Activated CD4-positive, alpha-beta memory T cell treated with anti-CD3 and anti-CD28 coated beads, Interleukin-2, amount 10 ng/mL, durations not matched to agents 7 days and 5 days (primary cell): ENCODE measurements at regions not wholly inside any gene's neighbourhood (a gene's known extent, or its start where the extent isn't known, plus 50 kb on each side); places are given as distances from the start of the nearest gene placed in this dataset.

Experiments
- CTCF ChIA-PET: fragments of 350-600 bp; sonication (Branson Sonifier 250); formaldehyde crosslinking; loops from one replicate; lab custom pipeline; 2021; ENCODE audit warnings: antibody characterized with exemption, inconsistent platforms; lab: Charles Lee
- POLR2A ChIA-PET: fragments of 350-600 bp; sonication (Branson Sonifier 250); formaldehyde crosslinking; loops from one replicate; lab custom pipeline; 2021; ENCODE audit warnings: antibody characterized with exemption; lab: Charles Lee
- DNase-seq: peaks from one replicate; pipeline ENCODE4 v3.0.0-alpha.2; 2020
- H3K27ac Mint-ChIP-seq: one replicate; pipeline ENCODE4 v1.8.0; 2021; ENCODE audit warnings: mild to moderate bottlenecking, mixed read lengths
- H3K27me3 Mint-ChIP-seq: one replicate; pipeline ENCODE4 v1.8.0; 2021; ENCODE audit warnings: mixed read lengths
- H3K36me3 Mint-ChIP-seq: one replicate; pipeline ENCODE4 v1.8.0; 2021; ENCODE audit warnings: low read depth, mixed read lengths
- H3K4me1 Mint-ChIP-seq: one replicate; pipeline ENCODE4 v1.8.0; 2021; ENCODE audit warnings: mixed read lengths
- H3K4me3 Mint-ChIP-seq: one replicate; pipeline ENCODE4 v1.8.0; 2021; ENCODE audit warnings: mild to moderate bottlenecking, mixed read lengths
- H3K9me3 Mint-ChIP-seq: one replicate; pipeline ENCODE4 v1.8.0; 2021; ENCODE audit warnings: mixed read lengths

GRCh38 chr7:46533946-46534345 is 612.9 kb upstream of the IGFBP3 start:
- Mint-ChIP-seq H3K4me3 (no peak overlapping the region), H3K36me3 (no peaks in the 10 kb centered on the region), H3K9me3 (peaks cover 10% of the 10 kb centered on the region), H3K27ac (no peak overlapping the region), H3K27me3 (no peaks in the 10 kb centered on the region), H3K4me1 (no peaks in the 10 kb centered on the region)
- POLR2A ChIA-PET: no interaction called here
- no peak for DNase-seq
- CTCF ChIA-PET: no interaction called here

- H3K36me3 Mint-ChIP-seq: no peaks in the 10 kb centered on the region
- peaks cover 12% of the 10 kb centered on the region for H3K9me3 Mint-ChIP-seq
- H3K27me3 Mint-ChIP-seq: no peaks in the 10 kb centered on the region
- no peak overlapping the region for H3K4me3 Mint-ChIP-seq
- DNase-seq: no peak
- H3K4me1 Mint-ChIP-seq: no peaks in the 10 kb centered on the region
- POLR2A ChIA-PET: no interaction called here
- CTCF ChIA-PET: no interaction called here
- H3K27ac Mint-ChIP-seq: no peak overlapping the region
Observed at GRCh38 chr7:46532571-46532970, 611.5 kb upstream of the IGFBP3 start.

- ChIA-PET CTCF (no interaction called here), POLR2A (no interaction called here)
Observed at GRCh38 chr7:46530081-46530750, 609.1 kb upstream of the IGFBP3 start.

GRCh38 chr7:46527360-46527759 is 606.3 kb upstream of the IGFBP3 start:
- Mint-ChIP-seq H3K4me1 (no peaks in the 10 kb centered on the region), H3K36me3 (no peaks in the 10 kb centered on the region), H3K27me3 (no peaks in the 10 kb centered on the region), H3K9me3 (peaks cover 10% of the 10 kb centered on the region), H3K4me3 (no peak overlapping the region), H3K27ac (no peak overlapping the region)
- ChIA-PET CTCF (no interaction called here), POLR2A (no interaction called here)
- no peak for DNase-seq

More at GRCh38 chr7:46530081-46530750, 609.1 kb upstream of the IGFBP3 start:
- Mint-ChIP-seq H3K27ac (no peak overlapping the region), H3K9me3 (peaks cover 5% of the 10 kb centered on the region), H3K4me1 (no peaks in the 10 kb centered on the region), H3K4me3 (no peak overlapping the region), H3K36me3 (no peaks in the 10 kb centered on the region), H3K27me3 (no peaks in the 10 kb centered on the region)
- DNase-seq: no peak

- POLR2A ChIA-PET: no interaction called here
- Mint-ChIP-seq H3K27me3 (no peaks in the 10 kb centered on the region), H3K4me1 (no peaks in the 10 kb centered on the region), H3K9me3 (peaks cover 10% of the 10 kb centered on the region), H3K36me3 (no peaks in the 10 kb centered on the region), H3K27ac (no peak overlapping the region), H3K4me3 (no peak overlapping the region)
- DNase-seq: no peak
- CTCF ChIA-PET: no interaction called here
Observed at GRCh38 chr7:46525876-46526275, 604.8 kb upstream of the IGFBP3 start.

GRCh38 chr7:46524350-46524749 is 603.3 kb upstream of the IGFBP3 start:
- ChIA-PET POLR2A (no interaction called here), CTCF (no interaction called here)

GRCh38 chr7:46522354-46522906 is 601.4 kb upstream of the IGFBP3 start:
- no peak overlapping the region for H3K27ac Mint-ChIP-seq
- no peaks in the 10 kb centered on the region for H3K27me3 Mint-ChIP-seq
- no peaks in the 10 kb centered on the region for H3K4me1 Mint-ChIP-seq
- no peak for DNase-seq
- H3K36me3 Mint-ChIP-seq: no peaks in the 10 kb centered on the region
- POLR2A ChIA-PET: no interaction called here
- peaks cover 7% of the 10 kb centered on the region for H3K9me3 Mint-ChIP-seq
- no peak overlapping the region for H3K4me3 Mint-ChIP-seq
- CTCF ChIA-PET: no interaction called here

More at GRCh38 chr7:46524350-46524749, 603.3 kb upstream of the IGFBP3 start:
- H3K36me3 Mint-ChIP-seq: no peaks in the 10 kb centered on the region
- no peak for DNase-seq
- peaks cover 10% of the 10 kb centered on the region for H3K9me3 Mint-ChIP-seq
- H3K27me3 Mint-ChIP-seq: no peaks in the 10 kb centered on the region
- H3K4me3 Mint-ChIP-seq: no peak overlapping the region
- H3K27ac Mint-ChIP-seq: no peak overlapping the region
- H3K4me1 Mint-ChIP-seq: no peaks in the 10 kb centered on the region

GRCh38 chr7:46518713-46519112 is 597.6 kb upstream of the IGFBP3 start:
- Mint-ChIP-seq H3K27me3 (no peaks in the 10 kb centered on the region), H3K4me1 (no peaks in the 10 kb centered on the region), H3K4me3 (no peak overlapping the region), H3K36me3 (no peaks in the 10 kb centered on the region), H3K27ac (no peak overlapping the region), H3K9me3 (peaks cover 5% of the 10 kb centered on the region)
- POLR2A ChIA-PET: no interaction called here
- CTCF ChIA-PET: no interaction called here
- no peak for DNase-seq

- Mint-ChIP-seq H3K4me1 (no peaks in the 10 kb centered on the region), H3K27me3 (no peaks in the 10 kb centered on the region), H3K27ac (no peak overlapping the region), H3K4me3 (no peak overlapping the region), H3K36me3 (no peaks in the 10 kb centered on the region), H3K9me3 (no peaks in the 10 kb centered on the region)
- DNase-seq: no peak
- CTCF ChIA-PET: no interaction called here
- POLR2A ChIA-PET: no interaction called here
Observed at GRCh38 chr7:46515844-46516590, 594.9 kb upstream of the IGFBP3 start.

GRCh38 chr7:46513447-46513848 is 592.4 kb upstream of the IGFBP3 start:
- Mint-ChIP-seq H3K4me1 (no peaks in the 10 kb centered on the region), H3K36me3 (no peaks in the 10 kb centered on the region), H3K27me3 (no peaks in the 10 kb centered on the region), H3K4me3 (no peak overlapping the region), H3K27ac (no peak overlapping the region), H3K9me3 (no peaks in the 10 kb centered on the region)
- no peak for DNase-seq
- CTCF ChIA-PET: no interaction called here
- POLR2A ChIA-PET: no interaction called here

GRCh38 chr7:46512891-46513413 is 591.9 kb upstream of the IGFBP3 start:
- CTCF ChIA-PET: no interaction called here
- POLR2A ChIA-PET: no interaction called here
- no peak overlapping the region for H3K27ac Mint-ChIP-seq

GRCh38 chr7:46511442-46512215 is 590.6 kb upstream of the IGFBP3 start:
- no peak for DNase-seq
- no peaks in the 10 kb centered on the region for H3K4me1 Mint-ChIP-seq
- H3K27ac Mint-ChIP-seq: no peak overlapping the region
- H3K9me3 Mint-ChIP-seq: no peaks in the 10 kb centered on the region
- H3K27me3 Mint-ChIP-seq: no peaks in the 10 kb centered on the region
- ChIA-PET CTCF (no interaction called here), POLR2A (no interaction called here)
- H3K36me3 Mint-ChIP-seq: no peaks in the 10 kb centered on the region
- H3K4me3 Mint-ChIP-seq: no peak overlapping the region

More at GRCh38 chr7:46512891-46513413, 591.9 kb upstream of the IGFBP3 start:
- no peaks in the 10 kb centered on the region for H3K9me3 Mint-ChIP-seq
- no peaks in the 10 kb centered on the region for H3K27me3 Mint-ChIP-seq
- no peak overlapping the region for H3K4me3 Mint-ChIP-seq
- no peaks in the 10 kb centered on the region for H3K4me1 Mint-ChIP-seq
- DNase-seq: no peak
- no peaks in the 10 kb centered on the region for H3K36me3 Mint-ChIP-seq

GRCh38 chr7:46508583-46508982 is 587.5 kb upstream of the IGFBP3 start:
- H3K4me3 Mint-ChIP-seq: no peak overlapping the region

More at GRCh38 chr7:46508583-46508982, 587.5 kb upstream of the IGFBP3 start:
- H3K9me3 Mint-ChIP-seq: peaks cover 2% of the 10 kb centered on the region
- H3K27me3 Mint-ChIP-seq: no peaks in the 10 kb centered on the region
- no peaks in the 10 kb centered on the region for H3K36me3 Mint-ChIP-seq
- H3K4me1 Mint-ChIP-seq: no peaks in the 10 kb centered on the region
- no peak for DNase-seq
- ChIA-PET POLR2A (no interaction called here), CTCF (no interaction called here)
- no peak overlapping the region for H3K27ac Mint-ChIP-seq
